Tibial artery (tissue), 4 donors: ENCODE measurements at regions not wholly inside any gene's neighbourhood (a gene's known extent, or its start where the extent isn't known, plus 50 kb on each side); places are given as distances from the start of the nearest gene placed in this dataset.

Experiments used
- DNase-seq, 2 donors: peaks; one replicate each; pipeline ENCODE4 v3.0.0-alpha.2; 2019
- H3K27ac ChIP-seq, 2 donors: fragments of 200-600 bp; sonication (generic) in 1 of 2; 1 replicate in 1 of 2; 2 replicates in 1 of 2; pipeline ENCODE4 v1.5.1; 2018 to 2019; ENCODE audit warnings: mild to moderate bottlenecking in 1 of 2
- H3K27me3 ChIP-seq, 2 donors: fragments of 200-600 bp; sonication (generic) in 1 of 2; one replicate each; pipeline versions ENCODE4 v1.5.1 to v1.6.0; 2016 to 2019
- H3K36me3 ChIP-seq, 3 donors: fragments of 200-600 bp; sonication (generic) in 2 of 3; one replicate each; pipeline ENCODE4 v1.5.1; 2016 to 2019; ENCODE audit warnings: mild to moderate bottlenecking in 2 of 3
- H3K4me1 ChIP-seq, 4 donors: fragments of 200-600 bp; sonication (generic) in 2 of 4; 1 replicate in 3 of 4; 2 replicates in 1 of 4; pipeline ENCODE4 v1.5.1; 2016 to 2019
- H3K4me3 ChIP-seq, 2 donors: fragments of 200-600 bp; sonication (generic) in 1 of 2; 1 replicate in 1 of 2; 2 replicates in 1 of 2; pipeline ENCODE4 v1.5.1; 2018 to 2019; ENCODE audit warnings: mild to moderate bottlenecking in 2 of 2
- H3K9me3 ChIP-seq, 3 donors: fragments of 200-600 bp; sonication (generic) in 1 of 3; one replicate each; pipeline ENCODE4 v1.5.1; 2016 to 2019
- CTCF ChIP-seq, 2 experiments: fragments of 200-600 bp in 1 of 2; fragments of 450-650 bp in 1 of 2; IDR thresholded peaks; one replicate each; pipeline ENCODE4 v1.5.1; 2017 to 2019; ENCODE audit warnings: antibody characterized with exemption in 2 of 2, mild to moderate bottlenecking in 1 of 2, moderate library complexity in 1 of 2
- intact Hi-C: fragments of 100-400 bp; cut with DNase I; formaldehyde crosslinking; loops from one replicate; pipeline ENCODE4 v1.15.0; 2023; ENCODE audit warnings: low total_unique reads

GRCh38 chr13:26476111-26476781 lies 81.2 kb upstream of the WASF3 start:
- H3K27me3 ChIP-seq: no peaks in the 10 kb centered on the region
- TF ChIP-seq CTCF (IDR thresholded peaks at IDR 0.05): no peak
- no peaks in the 10 kb centered on the region for H3K36me3 ChIP-seq
- H3K4me1 ChIP-seq: peaks cover 0 to 10% (median 5%) of the 10 kb centered on the region in 4 donors
- intact Hi-C loops: no loop called here
- H3K4me3 ChIP-seq: peak overlapping the region; percentile 40 to 52
- no peaks in the 10 kb centered on the region for H3K9me3 ChIP-seq
- peak in 1 of 2 donors; percentile 43 for DNase-seq
- peak overlapping the region; percentile 74 to 75 for H3K27ac ChIP-seq

GRCh38 chr13:26476782-26477142 lies 80.7 kb upstream of the WASF3 start:
- no peak for TF ChIP-seq CTCF (IDR thresholded peaks at IDR 0.05)
- peak overlapping the region; percentile 40 to 52 for H3K4me3 ChIP-seq
- intact Hi-C loops: no loop called here
- H3K36me3 ChIP-seq: no peaks in the 10 kb centered on the region
- H3K27me3 ChIP-seq: no peaks in the 10 kb centered on the region
- peak overlapping the region; percentile 74 to 75 for H3K27ac ChIP-seq
- no peaks in the 10 kb centered on the region for H3K9me3 ChIP-seq
- peaks cover 0 to 10% (median 5%) of the 10 kb centered on the region in 4 donors for H3K4me1 ChIP-seq
- no peak for DNase-seq

GRCh38 chr13:26477681-26478080 lies 79.8 kb upstream of the WASF3 start:
- no peak overlapping the region for H3K27ac ChIP-seq
- DNase-seq: no peak

GRCh38 chr13:26480246-26480855 lies 77.1 kb upstream of the WASF3 start:
- Histone ChIP-seq H3K4me1 (peaks cover 0 to 10% (median 4%) of the 10 kb centered on the region in 4 donors), H3K27ac (no peak overlapping the region), H3K4me3 (no peak overlapping the region), H3K27me3 (no peaks in the 10 kb centered on the region), H3K9me3 (no peaks in the 10 kb centered on the region), H3K36me3 (no peaks in the 10 kb centered on the region)
- no peak for TF ChIP-seq CTCF (IDR thresholded peaks at IDR 0.05)
- no peak for DNase-seq
- intact Hi-C loops: no loop called here

More at GRCh38 chr13:26477681-26478080, 79.8 kb upstream of the WASF3 start:
- no peak for TF ChIP-seq CTCF (IDR thresholded peaks at IDR 0.05)
- H3K27me3 ChIP-seq: no peaks in the 10 kb centered on the region
- H3K36me3 ChIP-seq: no peaks in the 10 kb centered on the region
- H3K9me3 ChIP-seq: no peaks in the 10 kb centered on the region
- H3K4me1 ChIP-seq: peaks cover 0 to 10% (median 5%) of the 10 kb centered on the region in 4 donors
- H3K4me3 ChIP-seq: no peak overlapping the region
- intact Hi-C loops: no loop called here

- Histone ChIP-seq H3K36me3 (no peaks in the 10 kb centered on the region), H3K4me1 (no peaks in the 10 kb centered on the region), H3K27ac (no peak overlapping the region), H3K9me3 (no peaks in the 10 kb centered on the region), H3K27me3 (no peaks in the 10 kb centered on the region), H3K4me3 (no peak overlapping the region)
- peak; percentile 74 to 76 for TF ChIP-seq CTCF (IDR thresholded peaks at IDR 0.05)
- intact Hi-C loops: no loop called here
- peak in 1 of 2 donors; percentile 65 for DNase-seq
Observed at GRCh38 chr13:26482451-26483197, 74.9 kb upstream of the WASF3 start.
